Stimulated activated CD8-positive, alpha-beta memory T cell treated with anti-CD3 and anti-CD28 coated beads, Interleukin-4, amount 100 ng/mL, for 24 hours (primary cell): ENCODE measurements at regions not wholly inside any gene's neighbourhood (a gene's known extent, or its start where the extent isn't known, plus 50 kb on each side); places are given as distances from the start of the nearest gene placed in this dataset.
"Not testable (repeated sequence)": the region's sequence is repeated elsewhere in the genome, so short reads cannot be mapped to it uniquely, and the experiment has no call there.

Experiments used
- DNase-seq: peaks from one replicate; pipeline ENCODE4 v3.0.0-alpha.2; 2020; ENCODE audit warnings: low read depth

- no peak for DNase-seq
These were observed 124.6 kb upstream of the CDK13 start for GRCh38 chr7:39825401-39825980.

GRCh38 chr7:39826166-39826565 lies 123.9 kb upstream of the CDK13 start:
- no peak for DNase-seq

- DNase-seq = no peak
These were observed 122.5 kb upstream of the CDK13 start for GRCh38 chr7:39827571-39827970.

DNA sequence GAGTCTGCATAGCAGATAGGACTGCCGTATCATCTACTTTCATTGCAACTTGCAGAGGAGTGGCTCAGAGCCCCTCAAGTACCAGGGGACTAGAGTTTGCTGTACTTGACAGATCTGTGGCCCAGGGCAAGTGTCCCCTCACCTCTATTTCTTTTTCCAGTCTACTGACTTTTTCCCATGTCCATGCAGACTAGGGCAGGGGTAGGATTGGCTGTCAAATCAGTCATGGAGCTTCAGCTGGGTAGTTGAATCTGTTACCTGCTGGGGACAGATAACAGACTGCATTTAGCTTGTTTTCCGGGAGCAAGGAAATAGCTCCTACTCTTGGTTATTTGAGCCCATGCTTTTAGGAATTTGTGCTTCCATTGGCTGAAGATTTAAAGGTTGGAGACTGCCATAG lies 121.0 kb upstream of the CDK13 start:
- no peak for DNase-seq

GRCh38 chr7:39832519-39833085 lies 117.5 kb upstream of the CDK13 start:
- DNase-seq = no peak

DNA sequence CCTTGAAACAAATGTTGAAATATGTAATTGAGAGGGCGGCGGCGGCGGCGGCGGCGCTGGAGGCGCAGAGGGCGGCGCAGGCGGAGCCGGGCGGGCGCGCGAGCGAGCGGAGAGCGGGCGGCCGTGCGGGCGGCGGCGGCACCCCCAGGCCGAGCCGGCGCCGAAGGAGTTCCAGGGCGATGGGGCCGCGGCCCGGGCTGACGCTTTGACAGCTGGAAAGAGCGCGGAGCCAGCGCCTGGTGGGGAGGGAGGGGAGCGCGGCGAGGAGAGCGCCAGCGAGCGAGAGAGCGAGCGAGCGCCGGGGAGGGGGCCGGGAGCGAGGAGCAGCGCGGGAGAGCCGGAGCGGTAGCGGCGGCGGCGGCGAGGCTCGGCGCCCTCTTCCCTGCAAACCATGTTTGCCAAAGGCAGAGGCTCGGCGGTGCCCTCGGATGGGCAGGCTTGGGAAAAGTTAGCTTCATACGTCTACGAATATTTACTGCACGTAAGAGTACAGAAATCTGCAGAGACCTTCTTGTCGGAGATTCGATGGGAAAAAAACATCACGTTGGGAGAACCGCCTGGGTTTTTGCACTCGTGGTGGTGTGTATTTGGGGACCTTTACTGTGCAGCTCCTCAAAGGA lies 116.8 kb upstream of the CDK13 start:
- peak; percentile 14 for DNase-seq

GRCh38 chr7:39833865-39834634 lies 116.0 kb upstream of the CDK13 start:
- not testable (repeated sequence) for DNase-seq

GRCh38 chr7:39838326-39838725 lies 111.7 kb upstream of the CDK13 start:
- DNase-seq = no peak

DNA sequence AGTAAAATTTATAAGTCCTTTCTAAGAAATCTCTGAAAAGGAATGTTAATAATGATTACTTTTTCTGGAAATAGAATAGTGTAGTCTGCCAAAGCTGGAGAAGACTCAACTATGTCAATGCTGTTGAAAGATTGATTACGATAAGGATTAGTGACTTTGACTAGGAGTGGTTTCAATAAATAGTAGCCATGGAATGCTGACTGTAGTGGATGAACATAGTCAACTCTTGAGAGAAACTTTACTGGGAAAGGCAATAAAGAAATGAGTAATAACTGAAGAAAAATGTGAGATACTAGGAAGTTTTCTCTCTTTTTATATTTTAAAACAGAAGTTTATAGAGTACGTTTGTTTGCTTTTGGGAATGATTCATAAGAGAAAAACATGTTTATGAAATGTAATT lies 105.0 kb upstream of the CDK13 start:
- DNase-seq = no peak

DNA sequence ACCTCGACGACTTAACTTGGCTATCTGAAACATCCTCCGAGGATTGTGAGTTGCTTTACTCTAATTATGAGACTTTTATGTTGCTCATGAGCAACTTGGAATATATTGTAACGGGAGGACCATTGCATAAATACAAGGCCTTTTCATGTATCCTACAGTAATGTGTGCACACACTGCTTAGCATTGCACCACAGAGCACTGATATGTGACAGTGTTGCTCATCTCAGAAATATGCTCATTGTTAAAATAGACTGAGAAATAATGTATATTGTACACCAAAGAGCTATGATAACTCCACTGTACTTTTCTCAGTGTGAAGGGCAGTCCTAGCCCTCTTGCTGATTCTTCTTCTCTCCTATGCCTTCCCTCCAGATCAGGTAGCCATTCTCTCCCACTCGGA lies 102.8 kb upstream of the CDK13 start:
- no peak for DNase-seq

- no peak for DNase-seq
These were observed 98.5 kb upstream of the CDK13 start for GRCh38 chr7:39851466-39852045.

DNA sequence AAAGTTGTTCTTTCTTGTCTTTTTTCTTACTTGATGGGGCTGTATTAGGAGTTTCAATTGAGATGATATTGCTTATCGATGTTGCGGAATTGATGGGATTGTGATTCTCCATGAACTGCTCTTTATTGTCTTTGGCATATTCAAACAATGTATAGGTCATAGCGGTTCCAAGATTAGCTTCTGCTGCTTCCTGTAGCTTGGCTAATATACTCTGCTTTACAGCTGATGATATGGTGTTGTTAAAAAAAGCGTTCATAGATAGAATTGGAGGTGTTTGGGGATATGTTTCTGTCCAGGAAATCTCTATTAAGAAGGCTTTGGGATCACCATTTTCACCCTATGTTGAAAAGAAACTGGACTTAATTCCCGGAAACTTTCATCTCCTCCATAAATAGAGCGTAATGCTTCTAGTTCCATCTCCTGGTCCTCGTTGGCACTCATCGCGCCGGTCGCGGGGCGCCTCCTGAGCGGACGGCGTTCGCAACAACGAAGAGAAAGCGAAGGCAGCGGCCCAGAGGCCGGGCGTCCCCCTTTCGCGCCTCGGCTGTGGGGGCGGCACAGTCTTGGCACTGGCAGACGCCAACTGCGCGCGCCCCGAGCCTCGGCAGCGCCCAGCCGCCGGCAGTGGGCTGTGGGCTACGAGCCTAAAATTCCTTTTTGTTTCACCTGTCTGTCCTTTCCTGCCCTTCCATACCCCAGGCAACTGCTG lies 95.3 kb upstream of the CDK13 start:
- not testable (repeated sequence) for DNase-seq

DNA sequence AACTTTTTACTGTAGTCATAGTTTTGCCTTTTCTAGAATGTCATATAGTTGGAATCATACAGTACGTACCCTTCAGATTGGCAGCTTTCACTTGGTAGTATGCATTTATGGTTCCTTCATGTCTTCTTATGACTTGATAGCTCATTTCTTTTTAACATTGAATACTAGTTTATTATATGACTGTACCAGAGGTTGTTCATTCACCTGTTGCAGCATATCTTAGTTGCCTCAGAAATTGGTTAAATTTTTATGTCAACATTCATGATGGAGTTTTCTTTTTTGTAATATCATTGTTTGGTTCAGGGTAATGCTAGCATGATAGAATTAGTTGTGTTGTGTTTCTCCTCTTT lies 94.8 kb upstream of the CDK13 start:
- no peak for DNase-seq

- DNase-seq = not testable (repeated sequence)
These were observed 86.3 kb upstream of the CDK13 start for GRCh38 chr7:39863675-39864322.

- DNase-seq = not testable (repeated sequence)
These were observed 80.1 kb upstream of the CDK13 start for GRCh38 chr7:39869888-39870522.

DNA sequence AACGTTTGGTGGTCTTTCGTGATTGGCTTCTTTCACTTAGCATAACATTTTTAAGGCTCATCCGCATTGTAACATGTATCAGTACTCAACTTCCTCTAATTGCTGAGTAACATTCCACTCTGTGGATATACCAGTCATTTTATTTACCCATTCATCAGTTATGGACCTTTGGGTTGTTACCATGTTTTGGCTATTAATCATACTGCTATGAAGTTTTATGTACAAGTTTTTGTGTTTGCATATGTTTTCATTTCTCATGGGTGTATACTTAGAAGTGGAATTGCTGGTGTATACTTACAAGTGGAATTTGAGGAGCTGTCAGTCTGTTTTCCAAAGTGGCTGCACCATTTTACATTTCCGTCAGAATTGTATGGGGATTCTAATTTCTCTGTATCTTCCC lies 78.4 kb upstream of the CDK13 start:
- not testable (repeated sequence) for DNase-seq

GRCh38 chr7:39880556-39880955 lies 69.5 kb upstream of the CDK13 start:
- DNase-seq = no peak

- DNase-seq = no peak
These were observed 67.8 kb upstream of the CDK13 start for GRCh38 chr7:39882148-39882784.

DNA sequence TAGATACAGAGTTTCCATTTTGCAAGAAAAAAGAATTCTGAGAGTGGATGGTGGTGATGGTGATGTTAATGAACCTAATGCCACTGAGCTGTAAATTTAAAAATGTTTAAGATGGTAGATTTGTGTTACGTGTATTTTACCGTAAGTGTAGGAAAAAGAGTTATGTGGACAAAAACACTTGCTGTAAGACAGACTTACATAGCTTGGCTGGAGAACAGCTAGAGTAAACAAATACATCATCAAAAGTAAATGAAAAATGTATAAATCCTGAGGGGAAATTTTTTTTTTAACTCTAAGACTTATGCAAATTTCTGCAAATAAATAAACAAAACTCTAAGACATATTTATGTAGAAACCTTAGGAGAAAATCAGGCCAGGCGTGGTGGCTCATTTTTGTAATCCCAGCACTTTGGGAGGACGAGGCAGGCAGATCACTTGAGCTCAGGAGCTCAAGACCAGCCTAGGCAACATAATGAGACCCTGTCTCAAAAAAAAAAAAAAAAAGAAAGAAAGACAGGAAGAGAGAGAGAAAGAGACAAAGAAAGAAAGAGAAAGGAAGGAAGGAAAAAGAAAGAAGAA lies 66.2 kb upstream of the CDK13 start:
- DNase-seq = no peak

DNA sequence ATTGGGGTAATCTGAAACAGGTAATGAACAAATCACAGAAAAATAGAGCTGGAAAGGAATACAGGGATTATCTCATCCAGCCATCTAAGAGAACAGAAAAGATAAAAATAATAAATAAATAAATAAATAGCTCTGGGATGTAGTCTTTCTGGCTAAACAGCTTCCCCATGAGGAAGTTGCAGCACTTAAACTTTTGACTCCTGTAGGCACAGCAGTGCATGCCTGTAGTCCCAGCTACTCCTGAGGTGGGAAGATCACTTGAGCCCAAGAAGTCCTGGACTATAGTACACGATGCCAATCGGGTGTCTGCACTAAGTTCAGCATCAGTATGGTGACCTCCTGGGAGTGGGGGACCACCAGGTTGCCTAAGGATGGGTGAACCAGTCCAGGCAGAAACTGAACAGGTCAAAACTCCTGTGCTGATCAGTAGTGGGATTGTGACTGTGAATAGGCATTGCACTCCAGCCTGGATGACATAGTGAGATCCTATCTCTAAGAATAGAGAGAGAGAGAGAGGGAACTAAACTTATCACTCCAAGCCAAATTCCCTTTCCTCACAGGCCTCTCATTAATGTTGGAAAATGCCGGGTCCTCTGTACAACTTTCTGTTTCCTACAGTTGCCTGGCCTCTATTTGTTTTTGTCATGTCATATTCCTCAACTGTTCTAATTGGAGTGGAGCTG lies 61.7 kb upstream of the CDK13 start:
- no peak for DNase-seq
